ENCODE measurements at regions not wholly inside any gene's neighbourhood (a gene's known extent, or its start where the extent isn't known, plus 50 kb on each side); places are given as distances from the start of the nearest gene placed in this dataset.
"Not testable (repeated sequence)": the region's sequence is repeated elsewhere in the genome, so short reads cannot be mapped to it uniquely, and the experiment has no call there.

GRCh38 chr9:108033976-108034964 is 544.7 kb upstream of the KLF4 start:
- no peak for DNase-seq (ENCODE audit: low read depth)
- no peak for TF ChIP-seq CTCF (IDR thresholded peaks at IDR 0.05; ENCODE audit: insufficient read depth, low read depth, low read length, missing control alignments)

GRCh38 chr9:108032079-108032478 is 542.5 kb upstream of the KLF4 start:
- not testable (repeated sequence) for H3K4me3 ChIP-seq (ENCODE audit: low read depth, low read length); DNase-seq (ENCODE audit: low read depth)

More at GRCh38 chr9:108033976-108034964, 544.7 kb upstream of the KLF4 start:
- H3K4me3 ChIP-seq (ENCODE audit: low read depth, low read length) = no peak overlapping the region

- H3K4me3 ChIP-seq (ENCODE audit: low read depth, low read length); DNase-seq (ENCODE audit: low read depth): not testable (repeated sequence)
These were observed 541.7 kb upstream of the KLF4 start for GRCh38 chr9:108031221-108031620.

GRCh38 chr9:108026718-108027117 is 537.1 kb upstream of the KLF4 start:
- not testable (repeated sequence) for DNase-seq (ENCODE audit: low read depth); H3K4me3 ChIP-seq (ENCODE audit: low read depth, low read length)

GRCh38 chr9:108024604-108025003 is 535.0 kb upstream of the KLF4 start:
- H3K4me3 ChIP-seq (ENCODE audit: low read depth, low read length) = no peak overlapping the region
- DNase-seq (ENCODE audit: low read depth) = no peak
- no peak for TF ChIP-seq CTCF (IDR thresholded peaks at IDR 0.05; ENCODE audit: insufficient read depth, low read depth, low read length, missing control alignments)

GRCh38 chr9:108022246-108022935 is 532.8 kb upstream of the KLF4 start:
- no peak for TF ChIP-seq CTCF (IDR thresholded peaks at IDR 0.05; ENCODE audit: insufficient read depth, low read depth, low read length, missing control alignments)
- no peak overlapping the region for H3K4me3 ChIP-seq (ENCODE audit: low read depth, low read length)
- no peak for DNase-seq (ENCODE audit: low read depth)

- DNase-seq (ENCODE audit: low read depth) = no peak
- no peak overlapping the region for H3K4me3 ChIP-seq (ENCODE audit: low read depth, low read length)
- TF ChIP-seq CTCF (IDR thresholded peaks at IDR 0.05; ENCODE audit: insufficient read depth, low read depth, low read length, missing control alignments) = no peak
These were observed 531.6 kb upstream of the KLF4 start for GRCh38 chr9:108021096-108021710.

- DNase-seq (ENCODE audit: low read depth) = no peak
- no peak overlapping the region for H3K4me3 ChIP-seq (ENCODE audit: low read depth, low read length)
- TF ChIP-seq CTCF (IDR thresholded peaks at IDR 0.05; ENCODE audit: insufficient read depth, low read depth, low read length, missing control alignments) = no peak
These were observed 530.3 kb upstream of the KLF4 start for GRCh38 chr9:108019821-108020220.
